Liver (tissue), 8 donors: ENCODE measurements at regions not wholly inside any gene's neighbourhood (a gene's known extent, or its start where the extent isn't known, plus 50 kb on each side); places are given as distances from the start of the nearest gene placed in this dataset.

ENCODE experiments used
- DNase-seq: peaks from one replicate; pipeline ENCODE4 v3.0.0-alpha.2; 2017; ENCODE audit warnings: low spot score
- H3K27ac ChIP-seq, 2 donors: one replicate each; pipeline ENCODE4 v1.7.0; 2013; ENCODE audit warnings: inconsistent platforms in 2 of 2, low read length in 2 of 2, control low read depth in 1 of 2, low read depth in 1 of 2, mild to moderate bottlenecking in 1 of 2
- H3K27me3 ChIP-seq, 4 donors: one replicate each; pipeline versions ENCODE4 v1.6.1 to v1.7.0; 2013; ENCODE audit warnings: low read length in 3 of 4, inconsistent platforms in 1 of 4, mild to moderate bottlenecking in 1 of 4, moderate library complexity in 1 of 4; ENCODE audit not compliant: control insufficient read depth in 4 of 4, insufficient read depth in 4 of 4
- H3K36me3 ChIP-seq, 4 donors: one replicate each; pipeline versions ENCODE4 v1.6.1 to v1.7.0; 2013; ENCODE audit warnings: low read length in 3 of 4, mild to moderate bottlenecking in 3 of 4, low read depth in 1 of 4, moderate library complexity in 1 of 4; ENCODE audit not compliant: control insufficient read depth in 4 of 4, insufficient read depth in 3 of 4
- H3K4me1 ChIP-seq, 4 donors: one replicate each; pipeline versions ENCODE4 v1.6.1 to v1.7.0; 2013; ENCODE audit warnings: low read length in 3 of 4, mild to moderate bottlenecking in 3 of 4, moderate library complexity in 1 of 4; ENCODE audit not compliant: control insufficient read depth in 4 of 4, insufficient read depth in 4 of 4
- H3K4me3 ChIP-seq, 3 donors: one replicate each; pipeline versions ENCODE4 v1.6.1 to v1.7.0; 2013; ENCODE audit warnings: low read length in 3 of 3, control low read depth in 1 of 3, low read depth in 1 of 3, mild to moderate bottlenecking in 1 of 3
- H3K9ac ChIP-seq, 2 donors: one replicate each; pipeline ENCODE4 v1.7.0; 2013; ENCODE audit warnings: low read length in 2 of 2, mild to moderate bottlenecking in 2 of 2, moderate library complexity in 2 of 2, control low read depth in 1 of 2, low read depth in 1 of 2
- H3K9me3 ChIP-seq, 4 donors: one replicate each; pipeline versions ENCODE4 v1.6.1 to v1.7.0; 2013; ENCODE audit warnings: low read length in 3 of 4; ENCODE audit not compliant: control insufficient read depth in 4 of 4
- ATF3 ChIP-seq: IDR thresholded peaks from 2 replicates; pipeline ENCODE4 v1.6.1; 2016; ENCODE audit warnings: antibody characterized with exemption
- CTCF ChIP-seq: fragments of 150-350 bp; IDR thresholded peaks from 2 replicates; pipeline ENCODE4 v1.5.1; 2017; ENCODE audit warnings: improper control_type of control experiment, low read depth, low read length; ENCODE audit not compliant: missing input control
- EGR1 ChIP-seq, 2 donors: IDR thresholded peaks; 2 replicates each; pipeline ENCODE4 v1.6.1; 2016 to 2018; ENCODE audit warnings: antibody characterized with exemption in 2 of 2, low read depth in 2 of 2
- FOXA1 ChIP-seq: IDR thresholded peaks from 2 replicates; pipeline ENCODE4 v1.6.1; 2016; ENCODE audit warnings: antibody characterized with exemption
- FOXA2 ChIP-seq: IDR thresholded peaks from 2 replicates; pipeline ENCODE4 v1.6.1; 2016; ENCODE audit warnings: antibody characterized with exemption
- GABPA ChIP-seq, 2 donors: IDR thresholded peaks in 1 of 2; conservative IDR thresholded peaks in 1 of 2; 2 replicates each; pipeline ENCODE4 v1.6.1; 2016; ENCODE audit warnings: antibody characterized with exemption in 2 of 2, mild to moderate bottlenecking in 1 of 2, moderate library complexity in 1 of 2
- HNF4A ChIP-seq, 2 donors: conservative IDR thresholded peaks; 2 replicates each; pipeline ENCODE4 v1.6.1; 2016; ENCODE audit warnings: antibody characterized with exemption in 2 of 2, mild to moderate bottlenecking in 2 of 2
- HNF4G ChIP-seq: IDR thresholded peaks from 2 replicates; pipeline ENCODE4 v1.6.1; 2016; ENCODE audit warnings: antibody characterized with exemption
- NR2F2 ChIP-seq: IDR thresholded peaks from 2 replicates; pipeline ENCODE4 v1.6.1; 2016; ENCODE audit warnings: antibody characterized with exemption
- RAD21 ChIP-seq, 2 donors: IDR thresholded peaks; 2 replicates each; pipeline ENCODE4 v1.6.1; 2016; ENCODE audit warnings: antibody characterized with exemption in 2 of 2, mild to moderate bottlenecking in 2 of 2
- RXRA ChIP-seq, 2 donors: IDR thresholded peaks; 2 replicates each; pipeline ENCODE4 v1.6.1; 2017 to 2018; ENCODE audit warnings: antibody characterized with exemption in 2 of 2, mild to moderate bottlenecking in 1 of 2
- SP1 ChIP-seq: IDR thresholded peaks from 2 replicates; pipeline ENCODE4 v1.6.1; 2018; ENCODE audit warnings: antibody characterized with exemption, mild to moderate bottlenecking
- TAF1 ChIP-seq: conservative IDR thresholded peaks from 2 replicates; pipeline ENCODE4 v1.6.1; 2016; ENCODE audit warnings: antibody characterized with exemption, mild to moderate bottlenecking
- YY1 ChIP-seq: IDR thresholded peaks from 2 replicates; pipeline ENCODE4 v1.6.1; 2016; ENCODE audit warnings: antibody characterized with exemption, mild to moderate bottlenecking
- ZBTB33 ChIP-seq: IDR thresholded peaks from 2 replicates; pipeline ENCODE4 v1.6.1; 2016; ENCODE audit warnings: antibody characterized with exemption
- WGBS: extraction: QIAGEN DNeasy Blood & Tissue Kit; methylation state at CpG from one replicate; pipeline ENCODE4 v1.1.7; 2013; 5-methylcytosine and 5-hydroxymethylcytosine counted together
- TF ChIP-seq, protein P1 (sequence below): IDR thresholded peaks from 2 replicates; pipeline ENCODE4 v1.6.1; 2016; ENCODE audit warnings: antibody characterized with exemption
- donor health status: healthy.
- donor health status: healthy.
- donor health status: healthy.
- donor health status: healthy.
- donor health status: healthy.

- no peak overlapping the region for H3K27ac ChIP-seq
These were observed 129.7 kb downstream of the WNT7A start for GRCh38 chr3:13750215-13750614.

DNA sequence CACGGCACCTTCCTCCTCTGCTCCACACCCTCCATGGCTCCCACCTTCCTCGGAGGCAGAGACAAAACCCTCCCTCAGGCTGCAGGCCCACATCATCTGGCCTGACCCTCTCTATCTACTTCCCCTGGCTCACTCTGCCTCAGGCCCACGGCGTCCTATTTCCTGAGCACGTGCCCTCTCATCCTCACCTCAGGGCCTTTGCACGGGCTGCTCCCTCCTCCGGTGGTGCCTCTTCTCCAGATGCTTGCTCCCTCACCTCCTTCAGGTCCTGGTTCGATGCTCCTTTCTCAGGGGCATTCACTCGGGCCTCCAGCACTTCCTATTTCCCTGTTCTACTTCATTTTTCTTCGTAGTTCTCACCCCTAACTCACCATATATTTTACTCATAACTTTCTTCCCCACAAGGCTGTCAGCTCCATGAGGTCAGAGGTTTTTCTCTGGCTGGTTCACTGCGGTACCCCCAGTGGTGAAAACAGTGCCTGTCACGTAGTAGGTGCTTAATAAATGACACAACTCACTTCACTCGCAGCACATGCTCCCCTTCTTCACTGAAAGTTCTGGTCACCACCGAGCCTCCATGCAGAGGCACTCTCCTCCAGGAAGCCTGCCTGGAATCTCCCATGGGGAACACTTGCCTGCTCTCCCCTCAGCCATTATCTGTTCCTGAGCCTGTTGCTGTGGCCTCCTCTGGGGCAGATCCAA, 130.7 kb downstream of the WNT7A start:
- H3K9ac ChIP-seq, result no peak overlapping the region
- H3K4me1 ChIP-seq, result no peaks in the 10 kb centered on the region
- no peaks in the 10 kb centered on the region for H3K27me3 ChIP-seq
- no peak for DNase-seq
- 85% methylated on average over 14 of the region's 14 CpGs for WGBS
- TF ChIP-seq HNF4G (no peak), NR2F2 (no peak), TAF1 (no peak), SP1 (no peak), RXRA (IDR thresholded peaks at IDR 0.05) (no peak), FOXA1 (no peak), HNF4A (conservative IDR thresholded peaks at IDR 0.05) (no peak), YY1 (no peak), FOXA2 (no peak), EGR1 (IDR thresholded peaks at IDR 0.05; ENCODE audit: low read depth in 2 of 2) (no peak), RAD21 (IDR thresholded peaks at IDR 0.05) (no peak), ATF3 (no peak), GABPA (IDR thresholded peaks at IDR 0.05 in 1 of 2, conservative IDR thresholded peaks at IDR 0.05 in 1 of 2) (no peak)
- no peak overlapping the region for H3K4me3 ChIP-seq
- no peaks in the 10 kb centered on the region for H3K9me3 ChIP-seq
- no peak overlapping the region for H3K27ac ChIP-seq
- no peaks in the 10 kb centered on the region for H3K36me3 ChIP-seq

More at GRCh38 chr3:13750215-13750614, 129.7 kb downstream of the WNT7A start:
- TF ChIP-seq SP1, result no peak
- no peak for TF ChIP-seq CTCF
- no peak for TF ChIP-seq ATF3
- TF ChIP-seq, protein P1, sequence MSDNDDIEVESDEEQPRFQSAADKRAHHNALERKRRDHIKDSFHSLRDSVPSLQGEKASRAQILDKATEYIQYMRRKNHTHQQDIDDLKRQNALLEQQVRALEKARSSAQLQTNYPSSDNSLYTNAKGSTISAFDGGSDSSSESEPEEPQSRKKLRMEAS, result no peak
- TF ChIP-seq EGR1 (IDR thresholded peaks at IDR 0.05; ENCODE audit: low read depth in 2 of 2), result no peak
- no peak for TF ChIP-seq ZBTB33
- no peak for TF ChIP-seq FOXA2
- no peak for TF ChIP-seq NR2F2
- Histone ChIP-seq H3K9me3 (peaks cover 0 to 4% (median 4%) of the 10 kb centered on the region in 4 donors), H3K27me3 (no peaks in the 10 kb centered on the region), H3K9ac (no peak overlapping the region), H3K36me3 (no peaks in the 10 kb centered on the region), H3K4me1 (no peaks in the 10 kb centered on the region), H3K4me3 (no peak overlapping the region)
- DNase-seq, result no peak
- 91% methylated on average over 5 of the region's 5 CpGs for WGBS
